ENCODE measurements at regions not wholly inside any gene's neighbourhood (a gene's known extent, or its start where the extent isn't known, plus 50 kb on each side); places are given as distances from the start of the nearest gene placed in this dataset.

- Histone ChIP-seq H3K4me2 (no peak overlapping the region), H3K9me3 (no peaks in the 10 kb centered on the region; the same call in 2 of the 3 replicates), H3K4me3 (no peak overlapping the region), H3K27ac (no peak overlapping the region), H3K4me1 (no peaks in the 10 kb centered on the region)
- ATAC-seq (no peak), FAIRE-seq (no peak), DNase-seq (ENCODE audit: low read depth in 1 of 2, low spot score in 1 of 2) (no peak)
- ChIA-PET POLR2A (no interaction called here), CTCF (no interaction called here)
- 5% methylated on average over 7 of the region's 7 CpGs for WGBS (ENCODE audit: missing lambda C conversion rate)
- TF ChIP-seq SMC3 (IDR thresholded peaks at IDR 0.05) = no peak
- no peak for TF ChIP-seq CBX8 (IDR thresholded peaks at IDR 0.05)
- TF ChIP-seq RAD21 (conservative IDR thresholded peaks at IDR 0.05 in 1 of 2, IDR thresholded peaks at IDR 0.05 in 1 of 2) = no peak
- TF ChIP-seq JUN (IDR thresholded peaks at IDR 0.05) = no peak
- TF ChIP-seq GATA3 (IDR thresholded peaks at IDR 0.05; ENCODE audit: borderline replicate concordance) = no peak
- no peak for TF ChIP-seq POLR2A (IDR thresholded peaks at IDR 0.05; ENCODE audit: low read length)
- TF ChIP-seq ATOH8 (CRISPR knock-in tag; IDR thresholded peaks at IDR 0.05; ENCODE audit: low read depth) = no peak
- TF ChIP-seq CTCF (IDR thresholded peaks at IDR 0.05) = no peak
- no peak for TF ChIP-seq NR3C1 (IDR thresholded peaks at IDR 0.05)
- TF ChIP-seq POLR2AphosphoS2 (conservative IDR thresholded peaks at IDR 0.05; ENCODE audit: low read length) = no peak
- TF ChIP-seq MAFK (IDR thresholded peaks at IDR 0.05; ENCODE audit: partially characterized antibody) = no peak
- no peak for TF ChIP-seq SREBF2 (IDR thresholded peaks at IDR 0.05)
- no peak for TF ChIP-seq HDAC2 (IDR thresholded peaks at IDR 0.05)
- TF ChIP-seq PBX3 (IDR thresholded peaks at IDR 0.05) = no peak
- no peak for TF ChIP-seq ZC3H11A (IDR thresholded peaks at IDR 0.05)
- no peak for TF ChIP-seq TFCP2L1 (CRISPR knock-in tag; IDR thresholded peaks at IDR 0.05)
- TF ChIP-seq HMGXB4 (CRISPR knock-in tag; IDR thresholded peaks at IDR 0.05; ENCODE audit: borderline replicate concordance) = no peak
Observed at GRCh38 chr10:130454543-130455000, 318.4 kb downstream of the GLRX3 start.

- TF ChIP-seq REST (IDR thresholded peaks at IDR 0.05) = no peak
- no peak for TF ChIP-seq ZSCAN20 (CRISPR knock-in tag; IDR thresholded peaks at IDR 0.05)
- TF ChIP-seq CHD4 (IDR thresholded peaks at IDR 0.05; ENCODE audit: borderline replicate concordance) = no peak
- no peak for TF ChIP-seq TP53 (CRISPR knock-in tag; IDR thresholded peaks at IDR 0.05)
- no peak for TF ChIP-seq ELK1 (IDR thresholded peaks at IDR 0.05; ENCODE audit: low read depth, low read length)
- no peak for TF ChIP-seq FOXS1 (CRISPR knock-in tag; IDR thresholded peaks at IDR 0.05)
- no peak for TF ChIP-seq CHD2 (IDR thresholded peaks at IDR 0.05; ENCODE audit: low read length, partially characterized antibody)
- Histone ChIP-seq H3K27ac (no peak overlapping the region), H3K9me3 (no peaks in the 10 kb centered on the region; the same call in 2 of the 3 replicates), H3K4me1 (no peaks in the 10 kb centered on the region), H3K4me3 (no peak overlapping the region), H3K4me2 (no peak overlapping the region)
- no peak for FAIRE-seq
- POLR2A ChIA-PET = no interaction called here
- no peak for ATAC-seq
- no peak for DNase-seq (ENCODE audit: low read depth in 1 of 2, low spot score in 1 of 2)
- WGBS (ENCODE audit: missing lambda C conversion rate) = 1% methylated on average over 9 of the region's 9 CpGs
- CTCF ChIA-PET = no interaction called here
Observed at GRCh38 chr10:130455111-130455695, 319.0 kb downstream of the GLRX3 start.

Data from A549 (cell line).